ENCODE measurements at regions not wholly inside any gene's neighbourhood (a gene's known extent, or its start where the extent isn't known, plus 50 kb on each side); places are given as distances from the start of the nearest gene placed in this dataset.

- TF ChIP-seq CTCF (IDR thresholded peaks at IDR 0.05) (no peak), POLR2A (IDR thresholded peaks at IDR 0.05) (no peak)
Observed at GRCh38 chr5:120103495-120103894, 360.6 kb upstream of the PRR16 start.
